GM10266 (cell line): ENCODE measurements at regions not wholly inside any gene's neighbourhood (a gene's known extent, or its start where the extent isn't known, plus 50 kb on each side); places are given as distances from the start of the nearest gene placed in this dataset.

Experiments
- DNase-seq: peaks from one replicate; pipeline ENCODE4 v3.0.0; 2012; ENCODE audit errors: extremely low spot score
- TF ChIP-seq, protein P1 (sequence below): IDR thresholded peaks from 2 replicates; pipeline ENCODE4 v1.5.1; 2012; ENCODE audit warnings: mild to moderate bottlenecking, low read depth; ENCODE audit not compliant: control insufficient read depth, insufficient read depth; ENCODE audit errors: missing control alignments

GRCh38 chr5:125398466-125398865 is 652.0 kb upstream of the ZNF608 start:
- no peak for DNase-seq
- TF ChIP-seq, protein P1, sequence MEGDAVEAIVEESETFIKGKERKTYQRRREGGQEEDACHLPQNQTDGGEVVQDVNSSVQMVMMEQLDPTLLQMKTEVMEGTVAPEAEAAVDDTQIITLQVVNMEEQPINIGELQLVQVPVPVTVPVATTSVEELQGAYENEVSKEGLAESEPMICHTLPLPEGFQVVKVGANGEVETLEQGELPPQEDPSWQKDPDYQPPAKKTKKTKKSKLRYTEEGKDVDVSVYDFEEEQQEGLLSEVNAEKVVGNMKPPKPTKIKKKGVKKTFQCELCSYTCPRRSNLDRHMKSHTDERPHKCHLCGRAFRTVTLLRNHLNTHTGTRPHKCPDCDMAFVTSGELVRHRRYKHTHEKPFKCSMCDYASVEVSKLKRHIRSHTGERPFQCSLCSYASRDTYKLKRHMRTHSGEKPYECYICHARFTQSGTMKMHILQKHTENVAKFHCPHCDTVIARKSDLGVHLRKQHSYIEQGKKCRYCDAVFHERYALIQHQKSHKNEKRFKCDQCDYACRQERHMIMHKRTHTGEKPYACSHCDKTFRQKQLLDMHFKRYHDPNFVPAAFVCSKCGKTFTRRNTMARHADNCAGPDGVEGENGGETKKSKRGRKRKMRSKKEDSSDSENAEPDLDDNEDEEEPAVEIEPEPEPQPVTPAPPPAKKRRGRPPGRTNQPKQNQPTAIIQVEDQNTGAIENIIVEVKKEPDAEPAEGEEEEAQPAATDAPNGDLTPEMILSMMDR, result no peak

- TF ChIP-seq, protein P1, result no peak
- DNase-seq, result no peak
These were observed 653.4 kb upstream of the ZNF608 start for GRCh38 chr5:125399885-125400284.

DNA sequence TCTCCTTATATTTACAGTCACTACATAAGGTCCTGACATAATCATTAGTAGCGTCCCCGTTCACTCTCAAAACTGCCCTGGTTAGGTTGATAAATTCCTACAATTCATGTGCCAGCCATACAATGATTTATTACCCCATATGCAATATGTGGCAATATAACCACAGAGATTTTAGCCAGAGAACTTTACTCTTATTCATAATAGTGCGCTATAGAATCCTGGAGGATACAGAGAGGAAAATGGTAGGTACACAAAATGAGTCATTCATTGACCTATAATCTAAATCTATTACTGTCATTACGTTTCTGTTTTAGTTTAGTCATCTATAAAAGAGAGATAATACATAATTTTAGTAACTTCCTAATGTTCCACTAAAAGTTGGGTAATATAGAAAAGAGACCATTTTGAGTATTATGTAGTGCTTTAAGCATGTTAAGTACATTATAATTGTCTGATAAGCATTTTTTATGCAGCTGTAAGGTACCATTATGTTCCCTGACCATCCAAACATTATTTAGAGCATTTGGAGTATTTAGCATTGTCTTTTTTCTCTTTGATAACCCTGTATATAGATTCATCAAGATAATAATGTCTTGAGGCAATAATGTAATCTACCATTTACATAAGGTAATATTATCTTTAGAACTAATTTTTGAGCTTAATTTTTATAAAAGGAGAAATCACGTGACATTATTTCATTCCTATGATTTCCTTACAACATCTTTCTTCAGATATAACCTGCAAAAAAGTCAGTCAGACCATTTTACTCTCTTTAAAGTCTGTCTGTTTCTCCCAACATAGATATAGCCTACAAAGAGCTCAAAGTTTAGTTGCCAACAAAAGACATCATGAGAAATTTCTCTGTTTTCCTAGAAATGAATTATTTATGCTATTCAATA is 655.5 kb upstream of the ZNF608 start:
- TF ChIP-seq, protein P1, result no peak
- DNase-seq, result no peak

- TF ChIP-seq, protein P1, result no peak
- DNase-seq, result no peak
These were observed 656.3 kb upstream of the ZNF608 start for GRCh38 chr5:125402787-125403186.

- TF ChIP-seq, protein P1, result no peak
- DNase-seq, result no peak
These were observed 657.6 kb upstream of the ZNF608 start for GRCh38 chr5:125404056-125404455.

GRCh38 chr5:125408448-125409233 is 662.2 kb upstream of the ZNF608 start:
- TF ChIP-seq, protein P1, result no peak
- peak; percentile 23 for DNase-seq

- DNase-seq, result no peak
- TF ChIP-seq, protein P1, result no peak
These were observed 662.9 kb upstream of the ZNF608 start for GRCh38 chr5:125409234-125409860.
